WERI-Rb-1 (cell line): ENCODE measurements at regions not wholly inside any gene's neighbourhood (a gene's known extent, or its start where the extent isn't known, plus 50 kb on each side); places are given as distances from the start of the nearest gene placed in this dataset.

Experiments used
- DNase-seq: peaks from one replicate; pipeline ENCODE4 v3.0.0-alpha.2; 2020
- H3K27ac ChIP-seq: fragments of 250-450 bp; sonication (Bioruptor Pico); 2 replicates; pipeline ENCODE4 v1.5.1; 2020; ENCODE audit warnings: mild to moderate bottlenecking, moderate library complexity
- H3K27me3 ChIP-seq: fragments of 250-450 bp; sonication (Bioruptor Pico); 2 replicates; pipeline ENCODE4 v1.5.1; 2021; ENCODE audit warnings: mild to moderate bottlenecking, low read depth, moderate library complexity; ENCODE audit not compliant: insufficient read depth, severe bottlenecking
- H3K36me3 ChIP-seq: fragments of 250-450 bp; sonication (Bioruptor Pico); 2 replicates; pipeline ENCODE4 v1.5.1; 2020; ENCODE audit warnings: mild to moderate bottlenecking, moderate library complexity
- H3K4me3 ChIP-seq: 2 replicates; pipeline ENCODE4 v1.5.1; 2011; ENCODE audit warnings: low read depth, mild to moderate bottlenecking, control low read depth, low read length
- H3K9me3 ChIP-seq: fragments of 250-450 bp; sonication (Bioruptor Pico); 2 replicates; pipeline ENCODE4 v1.5.1; 2021; ENCODE audit warnings: mild to moderate bottlenecking, moderate library complexity; ENCODE audit not compliant: severe bottlenecking
- CTCF ChIP-seq: IDR thresholded peaks from 2 replicates; pipeline ENCODE4 v1.5.1; 2011; ENCODE audit warnings: low read depth, mild to moderate bottlenecking, control low read depth, inconsistent platforms, low read length

GRCh38 chr4:32745351-32745750 is 2025.2 kb downstream of the PCDH7 start:
- H3K27ac ChIP-seq, result no peak overlapping the region
- H3K27me3 ChIP-seq, result no peaks in the 10 kb centered on the region
- H3K9me3 ChIP-seq, result no peaks in the 10 kb centered on the region
- no peak for DNase-seq
- H3K4me3 ChIP-seq, result no peak overlapping the region
- H3K36me3 ChIP-seq, result no peaks in the 10 kb centered on the region
- no peak for TF ChIP-seq CTCF

DNA sequence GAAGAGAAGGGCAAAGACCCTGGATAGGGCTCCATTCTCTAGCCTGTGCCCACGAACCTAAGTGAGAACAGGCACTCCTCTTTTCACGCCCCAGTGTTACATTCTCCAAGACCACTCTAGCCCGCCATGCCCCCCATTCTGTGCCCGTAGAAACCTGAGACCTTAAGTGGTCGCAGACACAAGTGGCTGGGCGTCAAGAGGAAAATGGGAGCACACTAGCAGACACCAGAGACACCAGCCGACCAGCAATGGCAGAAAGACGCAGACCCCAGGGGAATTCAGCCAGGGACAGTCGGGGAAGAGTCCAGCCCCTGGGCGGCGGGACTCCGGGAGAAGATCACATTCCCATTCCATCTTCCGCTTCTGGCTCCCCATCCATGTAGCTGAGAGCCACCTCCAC is 2027.9 kb downstream of the PCDH7 start:
- no peak for DNase-seq
- Histone ChIP-seq H3K27me3 (no peaks in the 10 kb centered on the region), H3K9me3 (no peaks in the 10 kb centered on the region), H3K4me3 (no peak overlapping the region), H3K27ac (no peak overlapping the region), H3K36me3 (no peaks in the 10 kb centered on the region)
- TF ChIP-seq CTCF, result no peak

GRCh38 chr4:32748498-32748897 is 2028.3 kb downstream of the PCDH7 start:
- H3K36me3 ChIP-seq, result no peaks in the 10 kb centered on the region
- TF ChIP-seq CTCF, result no peak
- H3K27me3 ChIP-seq, result no peaks in the 10 kb centered on the region
- H3K4me3 ChIP-seq, result no peak overlapping the region
- no peak for DNase-seq
- H3K27ac ChIP-seq, result no peak overlapping the region
- no peaks in the 10 kb centered on the region for H3K9me3 ChIP-seq

GRCh38 chr4:32752962-32753361 is 2032.8 kb downstream of the PCDH7 start:
- H3K27ac ChIP-seq, result no peak overlapping the region
- no peaks in the 10 kb centered on the region for H3K36me3 ChIP-seq
- no peak overlapping the region for H3K4me3 ChIP-seq
- no peak for TF ChIP-seq CTCF
- no peak for DNase-seq
- H3K27me3 ChIP-seq, result no peaks in the 10 kb centered on the region
- H3K9me3 ChIP-seq, result peaks cover 6% of the 10 kb centered on the region

- no peak overlapping the region for H3K27ac ChIP-seq
- no peaks in the 10 kb centered on the region for H3K27me3 ChIP-seq
- no peak overlapping the region for H3K4me3 ChIP-seq
- H3K9me3 ChIP-seq, result no peaks in the 10 kb centered on the region
- no peaks in the 10 kb centered on the region for H3K36me3 ChIP-seq
- TF ChIP-seq CTCF, result no peak
- no peak for DNase-seq
Observed at GRCh38 chr4:32768664-32769389, 2048.7 kb downstream of the PCDH7 start.

DNA sequence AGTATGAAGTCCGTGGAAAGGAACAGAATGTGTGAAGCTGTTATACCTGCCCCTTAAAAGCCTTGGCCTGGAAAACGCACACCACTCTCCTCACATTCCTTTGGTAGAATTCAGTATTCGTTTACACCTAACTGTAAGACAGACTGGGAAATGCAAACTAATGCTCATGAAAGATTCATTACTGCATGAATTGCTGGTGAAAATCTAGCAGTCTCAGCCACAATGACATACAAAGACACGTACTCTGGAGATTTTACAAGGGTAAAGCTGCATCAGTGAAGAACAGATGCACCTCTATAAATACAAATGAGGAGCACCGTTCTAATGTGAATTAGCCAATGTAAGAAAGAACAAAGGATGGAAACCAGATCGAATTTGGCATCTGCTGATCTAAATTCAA is 2051.3 kb downstream of the PCDH7 start:
- Histone ChIP-seq H3K27ac (no peak overlapping the region), H3K27me3 (no peaks in the 10 kb centered on the region), H3K9me3 (no peaks in the 10 kb centered on the region), H3K4me3 (no peak overlapping the region), H3K36me3 (no peaks in the 10 kb centered on the region)
- no peak for TF ChIP-seq CTCF
- no peak for DNase-seq
